H1 (cell line): ENCODE measurements at regions not wholly inside any gene's neighbourhood (a gene's known extent, or its start where the extent isn't known, plus 50 kb on each side); places are given as distances from the start of the nearest gene placed in this dataset.

Experiments used
- ASH2L ChIP-seq: fragments of 200-600, 300-600 bp; sonication (generic); IDR thresholded peaks from one replicate; pipeline ENCODE4 v1.7.1; 2017; ENCODE audit warnings: low read length
- BACH1 ChIP-seq: IDR thresholded peaks from 2 replicates; pipeline ENCODE4 v1.6.1; 2012; ENCODE audit warnings: low read length, improper control_type of control experiment
- CHD2 ChIP-seq: IDR thresholded peaks from 2 replicates; pipeline ENCODE4 v1.6.1; 2012; ENCODE audit warnings: low read length, improper control_type of control experiment
- E2F6 ChIP-seq: IDR thresholded peaks from 2 replicates; pipeline ENCODE4 v1.6.1; 2012; ENCODE audit warnings: inconsistent platforms
- HDAC6 ChIP-seq: IDR thresholded peaks from one replicate; pipeline ENCODE4 v1.7.1; 2012; ENCODE audit warnings: low read depth, mild to moderate bottlenecking, inconsistent platforms, low read length, moderate library complexity
- MAX ChIP-seq: IDR thresholded peaks from 2 replicates; pipeline ENCODE4 v1.6.1; 2012; ENCODE audit warnings: inconsistent platforms
- PHF8 ChIP-seq: fragments of 200-600 bp; sonication (generic); conservative IDR thresholded peaks from 2 replicates; pipeline ENCODE4 v1.7.1; 2012; ENCODE audit warnings: low read depth, mild to moderate bottlenecking, inconsistent platforms, low read length, moderate library complexity
- POLR2A ChIP-seq, 2 experiments: IDR thresholded peaks; 1 replicate in 1 of 2; 2 replicates in 1 of 2; pipeline ENCODE4 v1.6.1; 2011; ENCODE audit warnings: low read depth in 2 of 2, low read length in 2 of 2, mild to moderate bottlenecking in 2 of 2; ENCODE audit errors: control extremely low read depth in 1 of 2
- POLR2AphosphoS5 ChIP-seq: IDR thresholded peaks from 2 replicates; pipeline ENCODE4 v1.6.1; 2011; ENCODE audit warnings: low read depth, low read length
- RAD21 ChIP-seq, 2 experiments: IDR thresholded peaks in 1 of 2; conservative IDR thresholded peaks in 1 of 2; 2 replicates each; pipeline ENCODE4 v1.6.1; 2011; ENCODE audit warnings: low read depth in 2 of 2, low read length in 2 of 2, improper control_type of control experiment in 1 of 2, inconsistent platforms in 1 of 2, mild to moderate bottlenecking in 1 of 2, moderate library complexity in 1 of 2
- RBBP5 ChIP-seq: IDR thresholded peaks from 2 replicates; pipeline ENCODE4 v1.7.1; 2012; ENCODE audit warnings: low read depth, mild to moderate bottlenecking, inconsistent platforms, low read length, moderate library complexity, borderline replicate concordance
- SP1 ChIP-seq: IDR thresholded peaks from 2 replicates; pipeline ENCODE4 v1.6.1; 2011; ENCODE audit warnings: low read depth, low read length
- TAF1 ChIP-seq: IDR thresholded peaks from 2 replicates; pipeline ENCODE4 v1.6.1; 2011; ENCODE audit warnings: mild to moderate bottlenecking, low read depth, low read length
- TAF7 ChIP-seq: optimal IDR thresholded peaks from 2 replicates; pipeline ENCODE3; 2011; ENCODE audit warnings: low read depth, mild to moderate bottlenecking, inconsistent platforms, low read length, moderate library complexity, borderline replicate concordance

- TF ChIP-seq RAD21 (IDR thresholded peaks at IDR 0.05 in 1 of 2, conservative IDR thresholded peaks at IDR 0.05 in 1 of 2; ENCODE audit: low read depth in 2 of 2, low read length in 2 of 2) (peak; percentile 75 to 84), TAF1 (peak; percentile 79; the same call in 1 of the 2 replicates), ASH2L (peak; percentile 76), MAX (no peak), POLR2AphosphoS5 (peak; percentile 67), CHD2 (no peak), BACH1 (no peak), POLR2A (IDR thresholded peaks at IDR 0.05; ENCODE audit: control extremely low read depth in 1 of 2, low read depth in 2 of 2, low read length in 2 of 2) (peak in 1 of 2 experiments; percentile 58; a peak in 1 of 3 replicates), SP1 (0 out of 2 replicates have a peak, but pooled peaks have one; percentile 24), TAF7 (peak; percentile 44), RBBP5 (peak; percentile 8; the same call in 1 of the 2 replicates), E2F6 (no peak), HDAC6 (no peak), PHF8 (peak; percentile 32; the same call in 1 of the 2 replicates)
Measured at GRCh38 chr6:56851541-56852259, 103.2 kb upstream of the BEND6 start (continued).
